ENCODE measurements at regions not wholly inside any gene's neighbourhood (a gene's known extent, or its start where the extent isn't known, plus 50 kb on each side); places are given as distances from the start of the nearest gene placed in this dataset. TPM values are rescaled to one million over a fixed set of nuclear protein-coding genes. Genes with fewer than 3 reads are reported as not detected.

DNA sequence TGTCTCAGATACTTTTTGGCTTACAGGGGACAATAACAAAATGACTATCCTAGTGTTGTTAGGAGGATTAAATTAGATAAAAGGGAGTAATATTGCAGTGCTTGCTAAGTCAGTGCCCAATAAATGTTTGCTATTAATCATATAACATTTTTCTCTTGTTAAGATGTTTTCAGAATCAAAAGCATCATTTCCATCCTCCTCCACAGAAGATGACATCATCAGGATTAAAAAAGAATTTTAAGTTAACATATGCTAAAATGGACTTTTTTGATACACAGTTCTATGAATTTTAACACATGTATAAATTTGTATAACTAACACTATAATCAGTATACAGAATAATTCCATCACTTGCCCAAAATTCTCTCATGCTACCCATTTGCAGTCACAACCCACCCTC, 492.6 kb downstream of the GRIN2A start:
- DNase-seq, result no peak

DNA sequence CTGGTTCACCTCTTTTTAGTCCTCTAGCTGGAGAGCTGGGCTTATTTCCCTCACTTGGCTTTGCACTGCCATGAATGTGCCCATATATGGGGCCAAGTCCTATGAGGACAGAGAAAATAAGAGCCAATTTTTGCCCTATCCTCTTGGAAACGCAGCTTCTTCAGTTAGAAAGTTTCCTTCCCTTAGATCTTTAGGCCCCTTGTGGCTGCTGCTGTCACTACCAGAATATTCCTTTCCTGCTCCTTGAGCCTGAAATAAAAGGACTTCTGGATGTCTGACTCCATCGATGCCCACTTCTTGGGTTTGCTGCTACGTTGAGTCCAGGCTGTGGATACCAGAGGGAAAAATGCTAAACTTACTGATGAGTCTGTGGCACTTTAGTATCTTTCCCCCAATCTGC, 487.1 kb downstream of the GRIN2A start:
- no peak for DNase-seq

Small RNA genes in the stretch of these regions (small RNA-seq; reads per million reads assigned to genes)
- gene RNA5SP403 (ENCODE audit: low replicate concordance) (not detected), gene RNA5SP404 (ENCODE audit: low replicate concordance) (not detected)
